ENCODE measurements at regions not wholly inside any gene's neighbourhood (a gene's known extent, or its start where the extent isn't known, plus 50 kb on each side); places are given as distances from the start of the nearest gene placed in this dataset.

GRCh38 chr9:106156465-106156864 is 462.1 kb downstream of the TMEM38B start:
- TF ChIP-seq YY1 (IDR thresholded peaks at IDR 0.05; ENCODE audit: insufficient read depth, insufficient read length) = no peak
- no peak for TF ChIP-seq ZNF274 (IDR thresholded peaks at IDR 0.05; ENCODE audit: low read depth, low read length)
